Astrocyte (in vitro differentiated cells and primary cell): ENCODE measurements at regions not wholly inside any gene's neighbourhood (a gene's known extent, or its start where the extent isn't known, plus 50 kb on each side); places are given as distances from the start of the nearest gene placed in this dataset.

Experiments used
- DNase-seq: peaks from one replicate; pipeline ENCODE4 v3.0.0-alpha.2; 2010; ENCODE audit warnings: low read depth
- FAIRE-seq: peaks from 2 replicates; lab custom pipeline; 2011; peaks lifted over from hg19 to GRCh38; lab: Jason Lieb, UNC
- H2AFZ ChIP-seq: 2 replicates; pipeline ENCODE4 v1.6.0; 2012; ENCODE audit warnings: low read depth, low read length, inconsistent platforms
- H3K27ac ChIP-seq: 2 replicates; pipeline ENCODE4 v1.5.1; 2011; ENCODE audit warnings: low read depth, low read length, inconsistent platforms
- H3K27me3 ChIP-seq: 2 replicates; pipeline ENCODE4 v1.6.0; 2011; ENCODE audit warnings: low read length, inconsistent platforms; ENCODE audit not compliant: insufficient read depth
- H3K36me3 ChIP-seq: 2 replicates; pipeline ENCODE4 v1.5.1; 2011; ENCODE audit warnings: low read length, inconsistent platforms; ENCODE audit not compliant: insufficient read depth
- H3K4me1 ChIP-seq: 2 replicates; pipeline ENCODE4 v1.5.1; 2011; ENCODE audit warnings: low read length, inconsistent platforms; ENCODE audit not compliant: insufficient read depth
- H3K4me2 ChIP-seq: 2 replicates; pipeline ENCODE4 v1.6.0; 2012; ENCODE audit warnings: low read length, inconsistent platforms
- H3K4me3 ChIP-seq: 2 replicates; pipeline ENCODE4 v1.5.1; 2011; ENCODE audit warnings: low read depth, mild to moderate bottlenecking, low read length, inconsistent platforms; ENCODE audit not compliant: insufficient read depth
- H3K79me2 ChIP-seq: 2 replicates; pipeline ENCODE4 v1.6.0; 2012; ENCODE audit warnings: mild to moderate bottlenecking, low read length, inconsistent platforms; ENCODE audit not compliant: insufficient read depth
- H3K9ac ChIP-seq: 2 replicates; pipeline ENCODE4 v1.6.0; 2012; ENCODE audit warnings: mild to moderate bottlenecking, low read length, inconsistent platforms
- H3K9me3 ChIP-seq: 2 replicates; pipeline ENCODE4 v1.5.1; 2012; ENCODE audit warnings: low read depth, mild to moderate bottlenecking, low read length, inconsistent platforms; ENCODE audit not compliant: insufficient read depth
- H4K20me1 ChIP-seq: 2 replicates; pipeline ENCODE4 v1.6.0; 2012; ENCODE audit warnings: low read length, inconsistent platforms; ENCODE audit not compliant: insufficient read depth
- H3K27ac Mint-ChIP-seq: one replicate; pipeline ENCODE4 v1.8.0; 2021; ENCODE audit warnings: mild to moderate bottlenecking, mixed read lengths; ENCODE audit not compliant: unreplicated experiment
- H3K27me3 Mint-ChIP-seq: one replicate; pipeline ENCODE4 v1.8.0; 2021; ENCODE audit warnings: low read depth, mixed read lengths; ENCODE audit not compliant: unreplicated experiment
- H3K36me3 Mint-ChIP-seq: one replicate; pipeline ENCODE4 v1.8.0; 2021; ENCODE audit warnings: low read depth, mixed read lengths; ENCODE audit not compliant: unreplicated experiment
- H3K4me1 Mint-ChIP-seq: one replicate; pipeline ENCODE4 v1.8.0; 2021; ENCODE audit warnings: low read depth, mixed read lengths; ENCODE audit not compliant: unreplicated experiment
- H3K4me3 Mint-ChIP-seq: one replicate; pipeline ENCODE4 v1.8.0; 2021; ENCODE audit warnings: mild to moderate bottlenecking, moderate library complexity, mixed read lengths; ENCODE audit not compliant: unreplicated experiment
- H3K9me3 Mint-ChIP-seq: one replicate; pipeline ENCODE4 v1.8.0; 2021; ENCODE audit warnings: mild to moderate bottlenecking, mixed read lengths; ENCODE audit not compliant: unreplicated experiment
- EZH2 ChIP-seq: IDR thresholded peaks from 2 replicates; pipeline ENCODE4 v1.6.1; 2012; ENCODE audit warnings: mild to moderate bottlenecking, low read length, inconsistent platforms; ENCODE audit not compliant: insufficient read depth
- TF ChIP-seq, protein P1 (sequence below): IDR thresholded peaks from 2 replicates; pipeline ENCODE4 v1.5.1; 2011; ENCODE audit warnings: low read depth, mild to moderate bottlenecking, inconsistent platforms, low read length, moderate library complexity; ENCODE audit not compliant: insufficient read depth

DNA sequence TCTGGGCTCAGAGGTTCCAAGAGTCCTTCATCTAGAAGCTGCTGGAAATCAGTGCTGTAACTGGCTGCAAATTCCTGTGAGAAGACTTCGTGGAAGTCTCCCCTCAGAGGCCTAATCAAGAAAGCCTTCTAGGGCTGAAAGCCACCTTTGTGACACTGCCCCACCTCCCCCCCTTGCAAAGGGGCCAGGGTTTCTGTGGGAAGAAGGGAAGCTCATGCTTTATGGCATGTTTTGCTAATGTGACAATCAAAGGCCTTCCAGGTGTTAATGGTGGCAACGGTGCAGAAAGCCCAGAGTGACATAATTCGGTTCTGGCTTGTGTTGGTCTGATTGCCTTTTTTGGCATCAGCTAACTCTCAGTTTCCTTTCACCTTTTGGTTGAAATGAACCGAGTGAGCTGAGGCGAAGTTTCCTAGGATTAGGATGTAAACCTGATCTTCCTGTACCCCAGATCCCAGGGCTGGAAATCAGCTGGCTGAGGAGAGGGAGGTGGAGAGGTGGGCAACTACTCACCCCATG, 126.9 kb upstream of the TRIB2 start:
- Histone ChIP-seq H3K36me3 (no peaks in the 10 kb centered on the region), H3K79me2 (no peaks in the 10 kb centered on the region), H3K4me1 (peaks cover 8% of the 10 kb centered on the region), H3K27me3 (no peaks in the 10 kb centered on the region), H3K4me3 (no peak overlapping the region), H4K20me1 (no peaks in the 10 kb centered on the region), H3K27ac (no peak overlapping the region), H3K4me2 (no peak overlapping the region), H3K9ac (no peak overlapping the region), H2AFZ (no peak overlapping the region), H3K9me3 (no peaks in the 10 kb centered on the region)
- no peak overlapping the region for H3K27ac Mint-ChIP-seq
- H3K4me1 Mint-ChIP-seq: peaks cover 20% of the 10 kb centered on the region
- no peak for FAIRE-seq
- TF ChIP-seq EZH2: no peak
- TF ChIP-seq, protein P1, sequence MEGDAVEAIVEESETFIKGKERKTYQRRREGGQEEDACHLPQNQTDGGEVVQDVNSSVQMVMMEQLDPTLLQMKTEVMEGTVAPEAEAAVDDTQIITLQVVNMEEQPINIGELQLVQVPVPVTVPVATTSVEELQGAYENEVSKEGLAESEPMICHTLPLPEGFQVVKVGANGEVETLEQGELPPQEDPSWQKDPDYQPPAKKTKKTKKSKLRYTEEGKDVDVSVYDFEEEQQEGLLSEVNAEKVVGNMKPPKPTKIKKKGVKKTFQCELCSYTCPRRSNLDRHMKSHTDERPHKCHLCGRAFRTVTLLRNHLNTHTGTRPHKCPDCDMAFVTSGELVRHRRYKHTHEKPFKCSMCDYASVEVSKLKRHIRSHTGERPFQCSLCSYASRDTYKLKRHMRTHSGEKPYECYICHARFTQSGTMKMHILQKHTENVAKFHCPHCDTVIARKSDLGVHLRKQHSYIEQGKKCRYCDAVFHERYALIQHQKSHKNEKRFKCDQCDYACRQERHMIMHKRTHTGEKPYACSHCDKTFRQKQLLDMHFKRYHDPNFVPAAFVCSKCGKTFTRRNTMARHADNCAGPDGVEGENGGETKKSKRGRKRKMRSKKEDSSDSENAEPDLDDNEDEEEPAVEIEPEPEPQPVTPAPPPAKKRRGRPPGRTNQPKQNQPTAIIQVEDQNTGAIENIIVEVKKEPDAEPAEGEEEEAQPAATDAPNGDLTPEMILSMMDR: no peak
- H3K36me3 Mint-ChIP-seq: no peaks in the 10 kb centered on the region
- no peaks in the 10 kb centered on the region for H3K27me3 Mint-ChIP-seq
- H3K9me3 Mint-ChIP-seq: no peaks in the 10 kb centered on the region
- H3K4me3 Mint-ChIP-seq: no peak overlapping the region
- DNase-seq: no peak

DNA sequence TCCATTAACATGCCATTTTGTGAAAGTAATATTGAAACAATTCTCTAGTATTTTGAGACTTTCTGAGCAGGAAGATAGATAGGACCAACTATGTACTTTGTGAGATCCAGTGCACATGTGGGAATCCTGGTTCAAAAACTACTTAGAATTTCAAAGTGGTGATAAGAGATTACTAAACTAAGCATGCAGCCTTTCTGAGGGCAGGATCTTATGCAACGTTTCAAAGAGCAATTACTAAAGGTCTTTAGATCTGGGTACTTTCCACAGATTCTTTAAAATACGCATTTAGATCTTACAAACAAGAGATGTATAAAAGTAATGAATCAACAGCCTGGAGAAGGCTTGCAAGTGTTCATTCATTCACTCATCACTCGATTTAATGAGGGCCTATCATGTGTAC, 124.4 kb upstream of the TRIB2 start:
- Histone ChIP-seq H4K20me1 (no peaks in the 10 kb centered on the region), H3K4me1 (peaks cover 8% of the 10 kb centered on the region), H3K79me2 (no peaks in the 10 kb centered on the region), H3K27ac (no peak overlapping the region), H3K27me3 (no peaks in the 10 kb centered on the region), H3K9ac (no peak overlapping the region), H3K36me3 (no peaks in the 10 kb centered on the region), H3K4me3 (no peak overlapping the region), H3K4me2 (no peak overlapping the region), H2AFZ (no peak overlapping the region), H3K9me3 (no peaks in the 10 kb centered on the region)
- Mint-ChIP-seq H3K4me1 (peaks cover 14% of the 10 kb centered on the region), H3K36me3 (no peaks in the 10 kb centered on the region), H3K27ac (no peak overlapping the region), H3K4me3 (no peak overlapping the region), H3K9me3 (no peaks in the 10 kb centered on the region), H3K27me3 (no peaks in the 10 kb centered on the region)
- DNase-seq (no peak), FAIRE-seq (no peak)
- TF ChIP-seq, protein P1: no peak
- no peak for TF ChIP-seq EZH2

DNA sequence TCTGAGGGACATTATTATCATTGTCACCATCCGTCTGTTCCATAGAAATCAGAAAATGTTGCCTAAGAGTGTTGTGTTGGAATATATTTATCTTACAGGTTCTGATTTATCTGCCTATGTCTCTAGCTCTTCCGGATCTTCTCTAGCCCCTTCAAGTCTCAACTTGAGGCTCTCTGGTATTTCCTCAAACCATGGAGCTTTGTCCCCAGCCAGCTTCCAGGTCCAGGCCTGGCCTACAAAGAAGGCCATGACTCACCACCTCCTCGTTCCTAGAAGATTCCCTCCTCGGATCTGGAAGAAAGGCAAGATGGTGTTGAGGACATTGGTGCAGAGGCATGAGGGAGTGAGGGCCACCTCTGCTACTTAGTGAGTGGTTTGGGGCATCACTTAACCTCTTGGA, 122.1 kb upstream of the TRIB2 start:
- no peaks in the 10 kb centered on the region for H3K27me3 Mint-ChIP-seq
- H2AFZ ChIP-seq: no peak overlapping the region
- H3K27me3 ChIP-seq: no peaks in the 10 kb centered on the region
- DNase-seq (no peak), FAIRE-seq (no peak)
- no peaks in the 10 kb centered on the region for H3K79me2 ChIP-seq
- H3K27ac Mint-ChIP-seq: no peak overlapping the region
- peaks cover 2% of the 10 kb centered on the region for H3K4me1 Mint-ChIP-seq
- H3K4me3 Mint-ChIP-seq: no peak overlapping the region
- no peaks in the 10 kb centered on the region for H3K9me3 ChIP-seq
- no peaks in the 10 kb centered on the region for H3K36me3 Mint-ChIP-seq
- no peaks in the 10 kb centered on the region for H3K9me3 Mint-ChIP-seq
- H3K4me3 ChIP-seq: no peak overlapping the region
- no peak overlapping the region for H3K4me2 ChIP-seq
- no peaks in the 10 kb centered on the region for H4K20me1 ChIP-seq
- H3K9ac ChIP-seq: no peak overlapping the region
- TF ChIP-seq EZH2: no peak
- TF ChIP-seq, protein P1: no peak
- H3K4me1 ChIP-seq: no peaks in the 10 kb centered on the region
- no peak overlapping the region for H3K27ac ChIP-seq
- no peaks in the 10 kb centered on the region for H3K36me3 ChIP-seq
